Aorta (tissue), 5 donors: ENCODE measurements at regions not wholly inside any gene's neighbourhood (a gene's known extent, or its start where the extent isn't known, plus 50 kb on each side); places are given as distances from the start of the nearest gene placed in this dataset.
"Not testable (repeated sequence)": the region's sequence is repeated elsewhere in the genome, so short reads cannot be mapped to it uniquely, and the experiment has no call there.

ENCODE experiments used
- ATAC-seq: fragments of 200-7000 bp; cut with Tn5 transposase; one replicate; pipeline ENCODE4 v1.9.1; 2022; ENCODE audit warnings: moderate library complexity; ENCODE audit not compliant: low FRiP score
- DNase-seq, 2 donors: peaks; one replicate each; pipeline ENCODE4 v3.0.0-alpha.2; 2020
- H3K27ac ChIP-seq, 2 donors: one replicate each; pipeline ENCODE4 v1.5.1; 2013; ENCODE audit warnings: low read length in 2 of 2, mild to moderate bottlenecking in 2 of 2, moderate library complexity in 2 of 2, control low read depth in 1 of 2, inconsistent platforms in 1 of 2, low read depth in 1 of 2
- H3K27me3 ChIP-seq, 2 donors: one replicate each; pipeline ENCODE4 v1.6.1; 2013; ENCODE audit warnings: control low read depth in 1 of 2, low read length in 1 of 2, mild to moderate bottlenecking in 1 of 2, moderate library complexity in 1 of 2; ENCODE audit not compliant: insufficient read depth in 2 of 2, control insufficient read depth in 1 of 2
- H3K36me3 ChIP-seq, 2 donors: one replicate each; pipeline ENCODE4 v1.6.1; 2013; ENCODE audit warnings: control low read depth in 1 of 2, low read length in 1 of 2, mild to moderate bottlenecking in 1 of 2; ENCODE audit not compliant: insufficient read depth in 2 of 2, control insufficient read depth in 1 of 2
- H3K4me1 ChIP-seq, 2 donors: one replicate each; pipeline ENCODE4 v1.6.1; 2013; ENCODE audit warnings: low read length in 2 of 2, control low read depth in 1 of 2, mild to moderate bottlenecking in 1 of 2, moderate library complexity in 1 of 2; ENCODE audit not compliant: insufficient read depth in 2 of 2, control insufficient read depth in 1 of 2
- H3K4me3 ChIP-seq, 2 donors: one replicate each; pipeline ENCODE4 v1.5.1; 2013; ENCODE audit warnings: low read length in 2 of 2, control low read depth in 1 of 2, mild to moderate bottlenecking in 1 of 2
- H3K9me3 ChIP-seq: one replicate; pipeline ENCODE4 v1.6.1; 2013; ENCODE audit warnings: mild to moderate bottlenecking, low read length; ENCODE audit not compliant: control insufficient read depth
- WGBS, 2 donors: extraction: QIAGEN DNeasy Blood & Tissue Kit; methylation state at CpG; one replicate each; pipeline ENCODE4 v1.1.7; 2013; 5-methylcytosine and 5-hydroxymethylcytosine counted together
- intact Hi-C, 2 donors: fragments of 100-400 bp; cut with DNase I; formaldehyde crosslinking; loops; one replicate each; pipeline versions ENCODE4 v1.14.2 to v1.15.0; 2022
- donor health status: healthy with polysubstance abuse.
- donor health status: Bipolar disorder and iron deficiency.
- donor health status: DM: no; HTN: no; CAD: no.
- donor health status: DM: no; HTN: no; CAD: no.
- donor health status: DM: yes; HTN: yes; CAD: no.

- H3K4me1 ChIP-seq, H3K9me3 ChIP-seq, H3K36me3 ChIP-seq, ATAC-seq, H3K4me3 ChIP-seq, DNase-seq, H3K27me3 ChIP-seq, intact Hi-C loops, H3K27ac ChIP-seq: not testable (repeated sequence)
- 7 to 11% methylated on average over 6 of the region's 8 CpGs for WGBS, 2 donors
Measured at GRCh38 chr22:21150863-21151262, 105.1 kb downstream of the LRRC74B start.

- H3K4me3 ChIP-seq, H3K27ac ChIP-seq, H3K36me3 ChIP-seq, H3K27me3 ChIP-seq, DNase-seq, intact Hi-C loops, H3K9me3 ChIP-seq, ATAC-seq, H3K4me1 ChIP-seq: not testable (repeated sequence)
- WGBS, 2 donors: no CpG with 5 or more reads among the region's 2 CpGs
Measured at GRCh38 chr22:21187841-21188240, 142.1 kb downstream of the LRRC74B start.

- DNase-seq, ATAC-seq, H3K27ac ChIP-seq, H3K36me3 ChIP-seq, H3K4me1 ChIP-seq, intact Hi-C loops, H3K9me3 ChIP-seq, H3K27me3 ChIP-seq, H3K4me3 ChIP-seq: not testable (repeated sequence)
- WGBS, 2 donors: 0 to 19% methylated on average over 1 to 4 of the region's 6 CpGs
Measured at GRCh38 chr22:21212054-21212453, 166.3 kb downstream of the LRRC74B start.

GRCh38 chr22:21215973-21216731, 167.4 kb upstream of the RIMBP3B start:
- H3K36me3 ChIP-seq, H3K27me3 ChIP-seq, DNase-seq, ATAC-seq, intact Hi-C loops, H3K4me1 ChIP-seq, H3K27ac ChIP-seq, H3K9me3 ChIP-seq, H3K4me3 ChIP-seq: not testable (repeated sequence)
- WGBS, 2 donors: 75 to 78% methylated on average over 4 to 17 of the region's 24 CpGs

- 80 to 100% methylated on average over 2 to 6 of the region's 7 CpGs for WGBS, 2 donors
- H3K36me3 ChIP-seq, H3K27me3 ChIP-seq, H3K27ac ChIP-seq, H3K4me1 ChIP-seq, H3K9me3 ChIP-seq, intact Hi-C loops, ATAC-seq, H3K4me3 ChIP-seq, DNase-seq: not testable (repeated sequence)
Measured at GRCh38 chr22:21224900-21225299, 158.7 kb upstream of the RIMBP3B start.

- peak in 1 of 2 donors; percentile 18 for DNase-seq
- H3K4me1 ChIP-seq, H3K36me3 ChIP-seq, ATAC-seq, H3K27ac ChIP-seq, H3K4me3 ChIP-seq, intact Hi-C loops, H3K9me3 ChIP-seq, H3K27me3 ChIP-seq: not testable (repeated sequence)
- WGBS, 2 donors: 70 to 72% methylated on average over 10 to 11 of the region's 16 CpGs
Measured at GRCh38 chr22:21226901-21227693, 156.5 kb upstream of the RIMBP3B start.

GRCh38 chr22:21251435-21251834, 132.1 kb upstream of the RIMBP3B start:
- H3K27ac ChIP-seq, H3K4me1 ChIP-seq, H3K9me3 ChIP-seq, intact Hi-C loops, H3K4me3 ChIP-seq, H3K27me3 ChIP-seq, ATAC-seq, H3K36me3 ChIP-seq: not testable (repeated sequence)
- WGBS, 2 donors: 81 to 88% methylated on average over 2 of the region's 3 CpGs
- DNase-seq: peak in 1 of 2 donors; percentile 7

GRCh38 chr22:21282646-21283045, 100.9 kb upstream of the RIMBP3B start:
- 70 to 77% methylated on average over 4 to 5 of the region's 10 CpGs for WGBS, 2 donors
- H3K36me3 ChIP-seq, H3K4me1 ChIP-seq, H3K9me3 ChIP-seq, H3K27ac ChIP-seq, ATAC-seq, H3K4me3 ChIP-seq, H3K27me3 ChIP-seq, intact Hi-C loops: not testable (repeated sequence)
- DNase-seq: peak; percentile 49 to 50

- H3K9me3 ChIP-seq, H3K27ac ChIP-seq, ATAC-seq, H3K27me3 ChIP-seq, intact Hi-C loops, H3K4me1 ChIP-seq, H3K36me3 ChIP-seq, DNase-seq, H3K4me3 ChIP-seq: not testable (repeated sequence)
- WGBS, 2 donors: no CpG with 5 or more reads among the region's 6 CpGs
Measured at GRCh38 chr22:21293702-21294101, 89.8 kb upstream of the RIMBP3B start.
